ENCODE measurements at regions not wholly inside any gene's neighbourhood (a gene's known extent, or its start where the extent isn't known, plus 50 kb on each side); places are given as distances from the start of the nearest gene placed in this dataset.

DNA sequence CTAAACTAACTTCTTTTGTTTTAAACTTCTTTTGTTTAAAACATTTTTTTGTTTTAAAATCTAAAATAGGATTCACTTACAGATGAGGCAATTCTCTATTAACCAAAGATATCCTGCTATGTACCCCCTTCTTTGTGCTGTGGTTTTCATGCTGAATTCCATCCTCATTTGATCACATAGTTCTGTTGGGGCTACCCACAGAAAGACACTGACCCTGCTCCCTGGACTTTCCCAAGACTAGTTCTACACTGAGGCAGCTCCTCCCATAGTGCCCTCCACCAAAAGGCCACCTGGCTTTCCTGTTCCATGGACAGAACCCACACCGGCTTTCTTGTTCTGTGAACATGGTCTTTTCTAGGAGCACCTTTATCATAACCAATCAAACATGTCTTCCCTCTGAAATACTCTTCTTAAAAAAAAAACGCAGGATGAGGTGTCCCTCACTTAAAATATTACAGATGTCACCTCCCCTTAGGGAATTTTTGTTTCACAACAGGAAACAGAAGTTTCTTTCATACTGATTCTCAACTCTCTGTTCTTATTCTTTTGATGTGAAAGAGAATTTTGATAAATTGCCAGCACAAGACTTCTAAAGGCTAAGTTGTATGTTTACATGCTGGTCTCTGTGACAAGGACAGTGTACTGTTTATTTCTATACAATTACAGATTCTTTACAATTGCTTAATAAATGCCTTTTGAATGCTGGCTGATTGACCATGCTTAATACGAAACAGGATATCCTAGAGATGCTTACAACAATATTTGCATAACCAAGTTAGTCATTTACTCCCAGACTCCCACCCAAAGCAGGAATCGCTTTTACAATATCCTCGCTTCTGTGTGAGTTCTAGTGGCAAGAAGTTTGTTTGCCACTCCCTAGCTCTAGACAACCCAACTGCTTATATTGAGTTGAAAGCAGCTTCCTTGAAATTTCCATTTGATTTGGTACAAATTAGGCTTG lies 300.4 kb downstream of the DTWD2 start:
- no peak for DNase-seq (ENCODE audit: low read depth)

DNA sequence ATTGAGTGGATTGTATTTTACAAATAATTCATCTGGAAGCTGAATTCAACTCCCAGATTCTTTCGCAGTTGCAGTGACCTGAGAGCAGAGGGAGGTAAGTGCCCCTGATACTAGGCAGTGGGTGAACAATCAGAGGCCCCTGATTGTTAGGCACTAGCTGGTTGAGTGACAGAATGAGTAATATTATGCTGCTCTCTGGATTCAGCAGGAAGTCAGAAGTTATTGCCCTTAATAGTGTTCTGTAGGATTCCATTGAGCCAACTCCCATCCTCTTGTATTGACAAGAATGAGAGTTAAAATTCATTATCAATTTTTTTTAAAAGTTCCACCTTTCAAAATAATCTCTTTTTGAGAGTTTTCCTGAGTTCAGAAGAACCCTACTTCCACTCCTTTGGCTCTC lies 301.2 kb downstream of the DTWD2 start:
- DNase-seq (ENCODE audit: low read depth), result no peak

DNA sequence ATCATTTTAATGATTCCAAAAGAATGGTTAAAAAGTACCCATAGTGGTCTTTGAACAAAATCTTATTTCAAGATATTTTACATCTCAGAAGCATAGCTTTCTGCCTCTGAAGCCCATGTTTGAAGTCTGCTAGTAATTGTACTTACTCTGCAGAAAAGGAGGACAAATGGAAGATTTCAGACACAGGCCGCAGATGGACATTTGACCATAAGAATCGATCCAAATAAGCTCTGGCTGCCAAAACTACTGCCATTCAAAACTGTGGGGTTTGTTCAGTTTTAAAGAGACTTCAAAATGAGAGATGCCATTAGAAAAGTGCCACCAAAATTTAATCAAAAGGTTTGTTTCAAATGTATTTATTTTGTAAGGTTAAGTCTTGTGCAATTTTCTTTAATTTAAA lies 306.7 kb downstream of the DTWD2 start:
- no peak for DNase-seq (ENCODE audit: low read depth)

DNA sequence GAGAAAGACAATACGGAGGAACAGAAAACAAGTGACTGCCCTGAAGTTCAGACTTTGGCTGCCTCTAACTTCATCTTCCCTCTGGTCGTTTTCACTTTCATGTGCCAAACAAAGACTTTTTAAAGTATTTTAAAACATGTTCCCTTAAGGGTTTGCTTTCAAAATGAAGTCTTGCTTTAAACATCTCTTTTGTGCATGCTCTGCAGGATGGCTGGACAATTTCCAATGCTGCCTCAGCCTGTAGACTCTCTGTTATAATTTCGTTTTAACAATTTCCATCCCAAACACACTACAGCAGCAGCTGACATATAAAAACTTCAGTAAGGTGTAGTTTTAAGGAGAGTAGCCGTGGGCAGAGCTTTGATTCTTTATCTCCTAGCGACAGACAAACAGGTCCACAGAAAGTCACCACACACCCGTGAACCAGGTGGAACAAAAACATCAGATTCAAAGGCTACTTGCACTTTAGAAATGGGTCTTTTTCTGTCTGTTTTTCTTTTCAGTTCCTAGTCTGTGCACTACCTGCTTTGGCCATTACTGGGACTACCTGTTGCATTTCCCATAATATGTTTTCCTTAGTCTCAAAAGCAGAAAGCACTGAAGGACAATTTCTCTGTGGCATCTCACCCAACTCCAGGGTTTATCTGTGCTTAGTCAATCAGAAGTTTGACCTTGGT lies 308.9 kb downstream of the DTWD2 start:
- DNase-seq (ENCODE audit: low read depth), result no peak

DNA sequence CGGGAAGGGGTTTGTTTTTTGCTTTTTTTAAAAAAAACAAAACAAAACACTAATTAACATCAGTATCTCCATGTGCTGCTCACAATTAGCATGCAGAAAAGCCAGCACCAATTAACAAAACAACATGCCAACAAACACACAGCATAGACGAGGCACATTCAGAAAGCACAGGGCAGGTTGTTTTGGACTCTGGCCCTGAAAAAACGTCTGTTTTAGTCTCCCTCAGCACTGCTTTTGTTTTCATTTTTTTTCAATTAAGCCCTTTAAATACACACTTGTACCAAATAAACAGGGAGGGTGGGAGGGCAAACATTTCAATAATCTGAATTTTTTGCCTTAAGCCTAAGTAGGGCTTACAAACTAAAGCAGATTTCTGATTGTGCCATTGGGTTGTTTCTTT lies 309.6 kb downstream of the DTWD2 start:
- no peak for DNase-seq (ENCODE audit: low read depth)

DNA sequence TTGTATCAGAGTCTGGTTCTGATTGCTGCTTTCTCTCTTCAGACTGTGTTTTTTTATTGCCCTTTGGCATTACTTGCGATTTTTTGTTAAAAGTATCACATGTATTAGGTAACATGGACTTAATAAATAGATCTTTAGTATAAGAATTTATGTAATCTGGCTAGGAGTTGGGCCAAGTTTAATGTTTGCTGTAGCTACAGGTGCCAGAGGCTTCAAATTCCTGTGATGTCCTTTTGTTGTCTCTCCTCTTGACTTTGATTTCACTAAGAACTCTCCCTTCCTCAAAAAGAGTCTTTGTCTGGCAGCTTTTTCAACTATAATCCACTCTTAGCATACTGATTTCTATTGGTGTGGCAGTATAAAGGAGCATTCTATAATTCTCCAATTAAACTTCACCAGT lies 313.1 kb downstream of the DTWD2 start:
- DNase-seq (ENCODE audit: low read depth), result no peak

DNA sequence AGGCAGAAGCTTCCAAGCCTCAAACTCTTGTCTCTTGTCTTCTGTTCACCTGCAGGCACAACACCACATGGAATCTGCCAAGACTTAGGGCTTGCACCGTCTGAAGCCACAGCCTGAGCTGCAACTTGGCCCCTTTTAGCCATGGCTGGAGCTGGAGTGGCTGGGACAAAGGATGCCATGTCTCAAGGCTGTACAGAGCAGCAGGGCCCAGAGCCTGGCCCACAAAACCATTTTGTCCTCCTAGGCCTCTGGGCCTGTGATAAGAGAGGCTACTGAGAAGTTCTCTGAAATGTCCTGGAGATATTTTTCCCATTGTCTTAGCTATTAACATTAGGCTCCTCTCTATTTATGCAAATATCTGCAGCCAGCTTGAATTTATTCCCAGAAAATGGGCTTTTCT lies 330.8 kb downstream of the DTWD2 start:
- no peak for DNase-seq (ENCODE audit: low read depth)

DNA sequence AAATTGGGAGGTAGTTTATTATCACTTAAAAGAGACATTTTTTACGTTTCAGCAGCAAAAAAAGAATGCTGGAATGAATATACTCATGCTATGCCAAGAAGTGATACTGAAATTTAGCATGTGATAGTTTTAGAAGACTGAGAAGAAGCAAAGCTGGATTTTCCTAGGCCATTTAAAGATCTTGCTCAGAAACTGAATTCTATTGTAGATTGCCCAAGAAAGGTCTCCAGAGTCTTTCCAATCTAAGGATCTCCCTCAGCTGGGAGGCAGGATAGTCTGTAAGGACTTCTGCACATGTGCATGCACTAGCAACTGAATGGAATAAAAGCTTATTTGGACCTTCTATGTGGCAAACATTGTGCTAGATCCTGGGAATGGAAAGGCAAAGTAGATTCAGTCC lies 334.5 kb downstream of the DTWD2 start:
- no peak for DNase-seq (ENCODE audit: low read depth)

DNA sequence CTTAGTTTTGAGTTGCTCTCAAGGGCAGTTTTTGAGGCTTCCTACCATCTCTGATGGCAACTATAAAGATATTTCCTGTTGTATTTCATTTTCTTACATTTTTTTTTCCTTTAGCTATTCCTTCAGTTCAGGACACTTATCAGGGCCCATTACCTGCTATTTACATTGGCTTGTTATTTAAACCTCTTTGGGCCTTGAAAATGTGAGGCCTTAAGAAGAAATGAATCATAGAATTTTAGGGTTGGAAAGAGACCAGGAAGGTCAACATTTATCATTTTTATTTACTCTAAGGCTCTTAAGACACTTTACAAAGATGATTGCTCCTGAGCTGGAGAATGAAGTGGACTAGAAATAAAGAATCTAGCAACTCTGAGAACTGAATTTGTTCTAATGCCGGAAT lies 335.2 kb downstream of the DTWD2 start:
- no peak for DNase-seq (ENCODE audit: low read depth)

DNA sequence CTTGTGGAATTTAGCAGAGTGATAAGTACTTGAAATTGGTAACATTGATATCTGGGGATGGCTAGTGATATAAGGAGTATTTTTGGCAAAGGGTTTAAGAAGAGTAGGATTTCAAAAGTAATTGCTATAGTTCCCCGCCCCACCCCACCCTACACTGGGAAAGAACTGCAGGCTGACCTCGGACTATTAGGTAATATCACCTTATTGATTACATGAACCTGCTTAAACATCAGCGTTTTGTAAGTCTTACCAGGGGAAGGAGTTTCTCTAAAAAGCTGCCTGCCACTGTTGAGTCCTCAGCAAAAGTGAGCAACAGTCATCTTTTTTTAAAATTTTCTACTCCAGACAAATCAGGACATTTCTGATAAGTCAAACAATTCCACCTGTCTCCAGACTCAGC lies 337.3 kb downstream of the DTWD2 start:
- no peak for DNase-seq (ENCODE audit: low read depth)

DNA sequence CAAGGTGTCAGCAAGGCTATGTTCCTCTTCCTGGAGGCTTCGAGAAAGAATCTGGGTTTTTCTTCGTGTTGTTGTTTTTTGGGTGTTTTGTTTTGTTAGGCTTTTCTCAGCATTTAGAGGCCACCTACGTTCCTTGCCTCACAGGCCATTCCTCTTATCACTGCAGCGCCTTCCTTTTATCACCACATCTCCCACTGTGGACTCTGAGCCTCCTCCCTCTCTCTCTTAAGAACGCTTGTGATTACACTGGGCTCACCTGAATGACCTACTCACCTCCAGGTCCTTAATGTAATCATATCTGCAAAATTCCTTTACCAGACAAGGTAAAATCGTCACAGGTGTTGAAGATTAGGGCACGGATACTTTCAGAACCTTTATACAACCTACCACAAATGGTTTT lies 340.8 kb downstream of the DTWD2 start:
- no peak for DNase-seq (ENCODE audit: low read depth)

DNA sequence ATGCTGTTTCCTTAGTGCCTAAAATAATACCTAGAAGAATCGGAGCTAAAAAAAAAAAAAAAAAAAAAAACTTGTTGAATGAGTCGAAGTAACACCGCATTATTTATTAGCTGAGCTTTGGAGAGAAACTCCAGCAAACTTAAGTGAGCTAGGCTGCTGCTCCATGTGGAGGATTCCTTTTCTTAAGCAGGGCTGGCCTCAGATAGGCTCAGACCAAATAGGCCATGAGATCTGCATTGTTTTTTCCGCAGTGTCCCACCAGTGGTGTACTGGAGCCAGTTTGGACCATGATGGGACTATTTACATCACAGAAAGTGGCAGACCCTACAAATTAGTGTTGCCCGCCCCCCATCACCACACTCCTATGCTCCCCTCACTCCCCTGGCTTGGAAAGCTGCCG lies 341.4 kb downstream of the DTWD2 start:
- no peak for DNase-seq (ENCODE audit: low read depth)

DNA sequence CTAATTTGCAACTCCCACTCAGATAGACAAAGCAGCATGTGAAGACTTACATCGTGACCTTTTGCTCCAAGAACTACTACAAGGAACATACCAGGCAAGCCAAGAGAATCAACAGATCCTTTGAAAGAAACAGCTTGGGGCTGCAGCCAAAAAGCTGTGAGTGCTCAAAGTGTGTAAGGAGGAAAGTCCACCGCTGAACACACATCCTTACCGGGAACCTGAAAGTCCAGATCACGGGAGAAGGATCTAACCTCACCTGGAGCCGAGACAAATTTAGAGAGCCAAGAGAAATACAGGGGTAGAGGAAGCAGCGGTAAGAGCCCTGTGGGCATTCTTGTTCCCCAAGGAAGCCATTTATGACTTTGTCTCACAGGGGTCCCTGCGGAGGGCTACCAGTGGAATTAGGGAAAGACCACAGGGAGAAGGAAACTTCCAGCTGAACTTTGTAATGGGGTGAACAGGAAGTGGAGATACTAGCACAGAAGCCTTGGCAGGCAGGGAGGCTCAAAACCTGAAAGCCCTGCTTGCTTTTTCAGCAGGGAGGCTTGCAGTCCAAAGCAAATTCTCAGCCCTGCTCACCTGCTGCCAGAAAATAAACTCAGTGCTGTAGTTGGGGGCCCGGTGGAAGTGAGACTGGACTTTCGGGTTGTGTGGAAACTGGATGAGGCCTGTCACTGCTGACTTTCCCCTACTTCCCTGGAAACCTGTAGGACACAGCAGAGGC lies 350.2 kb downstream of the DTWD2 start:
- DNase-seq (ENCODE audit: low read depth), result no peak

DNA sequence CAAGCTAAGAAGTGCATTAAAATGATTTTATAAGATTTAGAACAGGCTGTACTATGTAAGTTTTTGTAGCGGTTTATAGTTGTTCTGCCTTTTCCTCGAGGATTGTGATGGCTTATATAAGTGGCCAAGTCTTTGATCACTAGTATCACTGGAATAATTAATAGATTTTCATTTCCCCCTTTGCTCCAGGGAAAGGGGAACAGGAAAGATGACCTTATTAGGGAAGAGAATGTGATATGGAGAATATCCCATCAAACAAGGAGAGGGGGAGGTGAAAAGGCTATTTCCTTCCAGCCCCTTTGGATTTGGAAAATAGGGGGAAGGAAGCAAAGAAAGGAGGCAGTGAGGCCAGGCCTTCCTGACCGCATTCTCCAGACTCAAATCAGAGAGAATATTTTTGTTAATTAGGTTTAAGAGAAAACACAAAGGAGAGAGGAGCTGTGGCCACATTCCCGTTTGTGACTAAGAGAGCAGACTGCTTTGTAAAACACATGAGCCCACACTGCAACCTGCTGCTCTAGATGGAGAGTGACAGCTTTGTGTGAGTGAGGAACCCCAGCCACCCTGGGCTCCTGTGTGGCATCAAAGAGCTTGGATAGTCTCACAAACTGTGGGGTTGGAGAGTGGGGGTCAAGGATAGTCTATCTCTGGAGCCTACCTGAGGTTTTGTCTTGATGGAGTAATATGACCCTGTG lies 359.5 kb downstream of the DTWD2 start:
- DNase-seq (ENCODE audit: low read depth), result no peak

DNA sequence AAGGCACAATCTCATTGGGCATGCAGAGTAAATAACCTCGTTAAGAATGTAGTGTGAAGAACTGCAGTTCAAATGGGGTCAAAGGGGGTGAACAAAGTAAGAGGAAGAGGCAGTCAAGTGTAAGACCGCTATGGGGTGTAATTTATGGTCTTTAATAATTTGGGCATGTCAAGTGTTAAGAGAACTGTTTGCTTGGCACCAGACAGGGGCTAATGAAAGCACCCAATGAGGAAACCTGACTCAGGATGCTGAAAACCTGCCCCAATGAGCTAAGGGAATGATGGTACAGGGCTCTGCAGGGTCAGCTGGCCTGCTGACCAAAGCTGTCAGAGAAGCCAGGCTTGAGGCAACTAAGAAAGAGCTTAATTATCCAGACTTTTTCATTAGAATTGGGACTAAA lies 368.1 kb downstream of the DTWD2 start:
- no peak for DNase-seq (ENCODE audit: low read depth)

DNA sequence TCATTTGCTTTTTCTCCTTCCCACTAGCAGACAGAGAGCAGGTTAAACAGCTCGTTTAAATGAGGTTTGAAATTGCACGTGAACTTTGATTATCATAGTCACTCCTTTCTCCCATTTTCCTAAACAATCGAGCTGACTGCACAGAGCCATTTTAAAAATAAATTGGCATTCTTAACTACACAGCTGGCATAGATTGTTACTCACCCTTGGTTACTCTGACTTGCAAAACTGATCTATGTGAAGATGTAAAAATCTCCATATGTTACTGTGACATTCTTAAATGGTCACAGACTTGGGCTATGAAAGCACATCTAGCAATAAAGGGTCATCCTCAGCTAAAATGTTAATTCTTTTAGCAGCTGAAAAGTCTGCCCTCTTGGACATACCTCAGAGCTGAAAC lies 368.5 kb downstream of the DTWD2 start:
- DNase-seq (ENCODE audit: low read depth), result no peak

DNA sequence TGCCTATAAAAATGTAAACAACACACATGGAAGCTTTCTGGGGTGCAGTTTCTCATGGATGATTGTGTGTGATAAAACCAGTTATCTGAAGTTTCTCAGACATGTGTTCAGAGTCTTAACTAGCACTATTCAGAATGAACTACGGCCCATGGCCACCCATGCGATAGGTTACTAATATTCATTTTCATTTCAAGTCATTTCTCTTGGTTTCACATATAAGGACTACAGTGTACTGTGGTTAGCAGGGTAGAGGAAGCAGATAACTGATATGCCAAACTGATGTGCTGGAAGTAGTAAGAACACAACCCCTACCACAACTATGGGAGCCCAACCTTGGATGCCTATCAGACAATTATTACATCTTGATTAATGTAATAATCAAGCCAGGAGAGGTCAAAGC lies 372.1 kb downstream of the DTWD2 start:
- DNase-seq (ENCODE audit: low read depth), result no peak

DNA sequence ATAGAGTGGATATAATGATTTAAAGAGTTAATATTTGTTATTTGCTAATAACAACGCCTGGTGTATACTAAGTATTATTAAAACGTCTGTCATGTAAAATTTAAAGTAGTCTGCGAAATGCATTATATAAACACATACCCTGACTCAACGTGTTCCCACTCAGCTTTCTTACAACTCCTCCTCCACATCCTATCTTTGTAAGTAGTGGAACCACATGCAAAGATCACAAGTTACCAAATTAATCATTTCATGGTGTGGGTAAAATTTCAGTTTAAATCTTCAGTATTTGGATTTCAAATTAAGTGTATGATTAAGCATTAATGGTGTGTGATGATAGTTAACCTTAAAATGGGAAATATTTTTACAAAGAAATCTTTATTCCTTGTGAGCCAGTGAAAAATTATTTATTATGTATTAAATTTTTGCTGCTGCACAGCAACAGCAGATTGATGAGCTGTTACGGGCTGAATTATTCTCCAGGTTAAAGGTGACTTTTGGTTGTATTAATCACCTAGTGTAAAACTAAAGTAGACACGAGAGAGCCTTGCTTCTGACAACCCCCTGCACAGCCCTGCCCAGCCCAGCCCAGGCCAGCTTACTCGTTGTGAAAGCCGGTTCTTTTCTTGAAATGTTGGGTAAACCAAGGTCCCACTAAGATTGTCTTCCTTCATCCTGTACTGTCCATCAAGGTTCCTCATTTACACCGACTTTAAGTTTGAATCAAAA lies 373.5 kb downstream of the DTWD2 start:
- DNase-seq (ENCODE audit: low read depth), result no peak

DNA sequence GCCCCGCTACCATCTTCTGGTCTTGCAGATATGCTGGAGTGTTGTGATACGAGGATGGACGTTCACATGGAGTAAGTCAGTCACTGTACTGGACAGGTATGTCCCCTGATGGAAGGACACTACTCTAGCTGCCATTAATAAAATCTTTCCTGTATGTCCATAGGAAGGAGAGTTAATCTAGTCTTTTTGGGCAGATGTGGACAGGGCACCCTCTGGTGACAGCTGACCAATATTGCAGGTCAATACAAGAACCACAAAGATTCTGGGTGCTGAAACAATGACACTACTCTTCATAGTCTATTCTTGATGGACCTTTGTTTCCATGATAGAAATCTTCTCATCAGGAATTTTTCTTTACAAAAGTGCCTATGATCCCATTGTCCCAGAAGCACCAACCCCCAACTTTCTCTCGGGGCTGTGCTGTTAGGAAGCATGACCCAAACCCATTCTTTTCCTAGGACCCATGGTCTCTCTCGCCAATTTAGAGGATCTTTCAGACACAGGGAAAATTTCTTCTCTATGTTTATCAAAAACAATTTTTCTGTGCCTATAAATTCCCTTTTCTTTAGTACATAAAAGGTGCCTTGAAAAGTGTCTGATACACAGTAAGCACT lies 376.9 kb downstream of the DTWD2 start:
- no peak for DNase-seq (ENCODE audit: low read depth)

DNA sequence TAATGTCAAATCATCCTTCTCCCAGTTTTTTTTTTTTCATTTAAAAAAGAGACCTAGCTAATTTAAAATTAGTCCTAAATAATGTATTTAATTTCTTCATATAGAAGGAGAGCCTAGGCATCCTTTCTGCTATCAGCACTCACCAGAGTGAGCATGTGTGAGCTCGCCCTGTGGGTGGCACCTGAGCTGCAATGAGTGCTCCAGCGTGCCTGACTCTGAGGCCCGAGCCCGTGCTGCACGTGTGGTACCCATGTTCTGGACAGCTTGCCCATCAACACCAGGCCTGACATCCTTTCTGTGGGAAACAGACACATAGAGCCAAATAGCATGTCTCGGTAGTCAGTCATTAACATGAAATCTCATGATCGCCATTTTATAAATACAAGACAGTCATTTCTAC lies 381.4 kb downstream of the DTWD2 start:
- no peak for DNase-seq (ENCODE audit: low read depth)

DNA sequence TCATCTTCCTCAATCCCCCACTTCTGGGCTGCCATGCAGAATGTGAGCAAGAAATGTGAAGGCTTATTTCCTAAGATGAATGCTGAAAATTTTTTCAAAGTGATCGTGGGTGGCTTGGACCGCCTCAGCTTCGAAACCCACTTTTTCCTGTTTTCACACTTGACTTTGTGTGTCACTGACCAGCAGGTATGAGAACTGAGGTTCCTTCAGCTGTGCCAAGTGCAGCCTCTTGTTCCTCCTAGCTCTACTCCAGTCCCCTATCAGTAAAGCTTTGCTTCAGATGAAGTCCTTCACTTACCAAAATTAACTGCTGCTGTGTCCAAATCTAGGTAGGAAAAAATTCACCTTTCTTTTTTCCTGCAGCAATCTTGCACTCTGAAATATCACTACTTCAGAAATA lies 382.6 kb downstream of the DTWD2 start:
- no peak for DNase-seq (ENCODE audit: low read depth)

All from stimulated activated CD4-positive, alpha-beta T cell treated with anti-CD3 and anti-CD28 coated beads, Interleukin-2, amount 100 ng/mL, for 4 hours (primary cell).